ENCODE measurements at regions not wholly inside any gene's neighbourhood (a gene's known extent, or its start where the extent isn't known, plus 50 kb on each side); places are given as distances from the start of the nearest gene placed in this dataset.

DNA sequence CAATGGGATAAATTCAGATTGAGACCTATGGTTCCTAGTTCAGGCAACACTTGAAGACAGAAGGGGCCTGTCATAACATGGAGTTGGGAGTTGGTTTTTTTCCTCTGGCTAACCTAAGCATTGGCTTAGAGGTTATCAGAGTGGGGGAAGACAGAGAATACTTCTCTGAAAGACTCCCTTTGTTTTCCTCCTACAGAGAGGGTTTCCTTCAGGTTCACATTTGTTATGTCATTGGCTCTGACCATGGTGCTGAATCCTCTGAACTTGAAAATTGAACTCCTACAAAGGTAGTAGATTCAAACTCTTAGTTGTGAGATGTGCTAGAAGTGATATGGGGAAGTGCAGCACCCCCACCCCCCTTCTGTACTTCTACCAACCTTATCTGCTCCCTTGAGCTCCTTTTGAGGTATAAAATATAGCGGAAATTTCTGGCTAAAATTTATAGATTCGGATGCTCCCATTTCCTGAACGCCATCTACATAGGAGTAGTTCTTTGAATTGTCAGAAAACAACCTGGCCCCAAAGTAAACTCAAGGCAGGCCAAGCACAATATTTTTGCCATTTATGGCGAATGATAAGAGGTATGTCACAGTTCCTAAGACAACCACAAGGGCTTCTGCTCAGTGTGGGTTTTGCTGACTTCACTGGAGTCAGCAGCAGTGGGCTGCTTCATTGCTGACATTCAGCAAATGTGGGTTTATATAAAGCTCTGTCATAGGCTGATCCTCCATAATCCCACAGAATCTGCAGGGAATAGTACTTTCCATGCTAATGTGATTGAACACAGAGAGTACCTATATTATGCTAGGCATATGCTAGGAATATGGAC, 131.6 kb upstream of the KLF14 start:
- no peak overlapping the region for H3K27ac ChIP-seq (ENCODE audit: low read length in 2 of 2)
- CTCF ChIA-PET: no interaction called here
- Mint-ChIP-seq H3K9me3 (ENCODE audit: insufficient read depth) (peaks cover 6% of the 10 kb centered on the region), H3K4me3 (no peak overlapping the region), H3K27me3 (no peaks in the 10 kb centered on the region), H3K4me1 (peaks cover 9% of the 10 kb centered on the region), H3K27ac (no peak overlapping the region)
- no peak for ATAC-seq (ENCODE audit: low read depth)
- no peaks in the 10 kb centered on the region for H4K20me1 ChIP-seq (ENCODE audit: control insufficient read depth, insufficient read depth, low read length, poor library complexity, severe bottlenecking)
- intact Hi-C loops (cut with micrococcal nuclease): no loop called here
- peaks cover 0 to 9% (median 7%) of the 10 kb centered on the region in 3 donors for H3K9me3 ChIP-seq (ENCODE audit: control extremely low read depth in 1 of 3, control insufficient read depth in 2 of 3, insufficient read depth in 1 of 3, low read length in 2 of 3)
- H3K4me2 ChIP-seq (replicated peaks; ENCODE audit: low read depth, low read length, poor library complexity, severe bottlenecking): no peak overlapping the region
- H3K4me3 ChIP-seq (ENCODE audit: control extremely low read depth in 1 of 5, extremely low read depth in 1 of 5, insufficient read depth in 1 of 5, low read depth in 2 of 5, low read length in 4 of 5): no peak overlapping the region
- TF ChIP-seq EZH2 (IDR thresholded peaks at IDR 0.05; ENCODE audit: borderline replicate concordance, insufficient read depth, low read depth, low read length, poor library complexity, severe bottlenecking): no peak
- TF ChIP-seq, protein P1, sequence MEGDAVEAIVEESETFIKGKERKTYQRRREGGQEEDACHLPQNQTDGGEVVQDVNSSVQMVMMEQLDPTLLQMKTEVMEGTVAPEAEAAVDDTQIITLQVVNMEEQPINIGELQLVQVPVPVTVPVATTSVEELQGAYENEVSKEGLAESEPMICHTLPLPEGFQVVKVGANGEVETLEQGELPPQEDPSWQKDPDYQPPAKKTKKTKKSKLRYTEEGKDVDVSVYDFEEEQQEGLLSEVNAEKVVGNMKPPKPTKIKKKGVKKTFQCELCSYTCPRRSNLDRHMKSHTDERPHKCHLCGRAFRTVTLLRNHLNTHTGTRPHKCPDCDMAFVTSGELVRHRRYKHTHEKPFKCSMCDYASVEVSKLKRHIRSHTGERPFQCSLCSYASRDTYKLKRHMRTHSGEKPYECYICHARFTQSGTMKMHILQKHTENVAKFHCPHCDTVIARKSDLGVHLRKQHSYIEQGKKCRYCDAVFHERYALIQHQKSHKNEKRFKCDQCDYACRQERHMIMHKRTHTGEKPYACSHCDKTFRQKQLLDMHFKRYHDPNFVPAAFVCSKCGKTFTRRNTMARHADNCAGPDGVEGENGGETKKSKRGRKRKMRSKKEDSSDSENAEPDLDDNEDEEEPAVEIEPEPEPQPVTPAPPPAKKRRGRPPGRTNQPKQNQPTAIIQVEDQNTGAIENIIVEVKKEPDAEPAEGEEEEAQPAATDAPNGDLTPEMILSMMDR (IDR thresholded peaks at IDR 0.05): no peak
- no peaks in the 10 kb centered on the region for H3K4me1 ChIP-seq (ENCODE audit: control insufficient read depth in 2 of 2, insufficient read depth in 2 of 2, low read length in 2 of 2)
- no peak overlapping the region for H3K9ac ChIP-seq (ENCODE audit: low read length)
- 100% methylated on average over 2 of the region's 4 CpGs for WGBS (ENCODE audit: insufficient coverage)
- H2AFZ ChIP-seq (ENCODE audit: insufficient read depth, low read depth, low read length, poor library complexity, severe bottlenecking): no peak overlapping the region
- H3K79me2 ChIP-seq (ENCODE audit: control insufficient read depth, insufficient read depth, low read length): no peaks in the 10 kb centered on the region
- H3K36me3 ChIP-seq (replicated peaks in 1 of 2; ENCODE audit: control extremely low read depth in 1 of 2, control insufficient read depth in 1 of 2, extremely low read depth in 1 of 2, insufficient read depth in 2 of 2, low read length in 1 of 2): peaks cover 0 to 42% of the 10 kb centered on the region in 2 experiments
- no peaks in the 10 kb centered on the region for H3K27me3 ChIP-seq (replicated peaks in 1 of 4; ENCODE audit: control extremely low read depth in 1 of 4, control insufficient read depth in 3 of 4, insufficient read depth in 4 of 4, low read length in 3 of 4)
- POLR2A ChIA-PET: interaction anchor here (1.1 kb wide), 1 partner anchor 15 kb away, joined by 4 read pairs; no protein-coding TSS in a partner anchor
- DNase-seq: no peak

DNA sequence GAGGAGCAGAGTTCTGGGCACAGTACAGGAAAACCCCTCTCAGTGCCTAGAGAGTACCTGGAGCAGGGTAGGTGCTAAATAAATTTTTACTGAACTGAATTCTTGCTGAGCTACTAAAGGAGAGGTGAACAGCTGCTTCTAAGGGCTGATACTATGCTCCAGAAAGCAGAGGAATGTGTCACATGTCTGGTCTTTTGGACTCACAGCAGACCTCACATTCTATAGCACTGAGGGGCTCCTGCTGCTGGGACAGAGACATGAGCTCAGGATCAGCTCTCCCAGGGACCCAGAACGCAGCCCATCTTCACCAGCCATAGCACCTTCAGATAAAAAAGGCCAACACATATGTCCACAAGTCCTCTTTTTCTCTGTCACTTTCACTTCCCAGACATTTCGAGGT, 133.0 kb upstream of the KLF14 start:
- Histone ChIP-seq H3K4me1 (ENCODE audit: control insufficient read depth in 2 of 2, insufficient read depth in 2 of 2, low read length in 2 of 2) (no peaks in the 10 kb centered on the region), H2AFZ (ENCODE audit: insufficient read depth, low read depth, low read length, poor library complexity, severe bottlenecking) (no peak overlapping the region), H3K4me3 (ENCODE audit: control extremely low read depth in 1 of 5, extremely low read depth in 1 of 5, insufficient read depth in 1 of 5, low read depth in 2 of 5, low read length in 4 of 5) (no peak overlapping the region), H3K27ac (ENCODE audit: low read length in 2 of 2) (no peak overlapping the region), H3K36me3 (replicated peaks in 1 of 2; ENCODE audit: control extremely low read depth in 1 of 2, control insufficient read depth in 1 of 2, extremely low read depth in 1 of 2, insufficient read depth in 2 of 2, low read length in 1 of 2) (peaks cover 0 to 38% of the 10 kb centered on the region in 2 experiments), H4K20me1 (ENCODE audit: control insufficient read depth, insufficient read depth, low read length, poor library complexity, severe bottlenecking) (no peaks in the 10 kb centered on the region), H3K9me3 (ENCODE audit: control extremely low read depth in 1 of 3, control insufficient read depth in 2 of 3, insufficient read depth in 1 of 3, low read length in 2 of 3) (no peaks in the 10 kb centered on the region), H3K9ac (ENCODE audit: low read length) (no peak overlapping the region), H3K4me2 (replicated peaks; ENCODE audit: low read depth, low read length, poor library complexity, severe bottlenecking) (no peak overlapping the region), H3K79me2 (ENCODE audit: control insufficient read depth, insufficient read depth, low read length) (no peaks in the 10 kb centered on the region), H3K27me3 (replicated peaks in 1 of 4; ENCODE audit: control extremely low read depth in 1 of 4, control insufficient read depth in 3 of 4, insufficient read depth in 4 of 4, low read length in 3 of 4) (no peaks in the 10 kb centered on the region)
- Mint-ChIP-seq H3K4me1 (peaks cover 9% of the 10 kb centered on the region), H3K9me3 (ENCODE audit: insufficient read depth) (no peaks in the 10 kb centered on the region), H3K4me3 (no peak overlapping the region), H3K27ac (no peak overlapping the region), H3K27me3 (no peaks in the 10 kb centered on the region)
- DNase-seq (no peak), ATAC-seq (ENCODE audit: low read depth) (no peak)
- POLR2A ChIA-PET: interaction anchor here (0.6 to 1.1 kb wide), 2 partner anchors 14 to 1302 kb away, joined by 3 to 4 read pairs; no protein-coding TSS in a partner anchor
- CTCF ChIA-PET: no interaction called here
- intact Hi-C loops (cut with micrococcal nuclease): no loop called here
- WGBS (ENCODE audit: insufficient coverage): no CpG with 5 or more reads among the region's 2 CpGs
- no peak for TF ChIP-seq EZH2 (IDR thresholded peaks at IDR 0.05; ENCODE audit: borderline replicate concordance, insufficient read depth, low read depth, low read length, poor library complexity, severe bottlenecking)
- TF ChIP-seq, protein P1 (IDR thresholded peaks at IDR 0.05): no peak

All from B cell (primary cell).